ENCODE measurements at regions not wholly inside any gene's neighbourhood (a gene's known extent, or its start where the extent isn't known, plus 50 kb on each side); places are given as distances from the start of the nearest gene placed in this dataset.

DNA sequence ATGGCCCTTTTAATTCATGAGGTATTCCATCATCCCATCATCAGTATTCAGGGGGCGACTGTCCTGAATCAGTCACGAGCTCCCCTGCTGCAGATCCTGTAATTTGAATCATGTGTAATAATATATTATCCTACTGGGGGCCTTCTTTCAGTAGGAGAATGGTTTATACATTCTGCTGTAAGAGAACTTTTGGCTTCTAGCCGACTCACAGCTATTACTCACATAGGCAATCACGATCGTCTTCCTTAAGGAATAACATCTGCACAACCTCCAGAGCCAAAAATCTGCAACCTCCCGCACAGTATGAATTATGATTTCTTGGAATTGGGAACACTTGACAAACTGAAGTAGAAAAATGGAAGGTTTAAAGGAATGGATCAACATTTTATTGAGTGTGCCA, 343.0 kb downstream of the USP25 start:
- TF ChIP-seq POLR2AphosphoS5 (IDR thresholded peaks at IDR 0.05; ENCODE audit: low read depth, low read length) (no peak), POLR2A (IDR thresholded peaks at IDR 0.05; ENCODE audit: low read depth, low read length) (no peak)

Measured in GM12892 (cell line).